ENCODE measurements at regions not wholly inside any gene's neighbourhood (a gene's known extent, or its start where the extent isn't known, plus 50 kb on each side); places are given as distances from the start of the nearest gene placed in this dataset.
"Not testable (repeated sequence)": the region's sequence is repeated elsewhere in the genome, so short reads cannot be mapped to it uniquely, and the experiment has no call there.

GRCh38 chr3:15903164-15903563 is 105.4 kb upstream of the ANKRD28 start:
- DNase-seq (ENCODE audit: low read depth, low spot score) = no peak

- DNase-seq (ENCODE audit: low read depth, low spot score) = no peak
Measured at GRCh38 chr3:15903759-15904720, 106.3 kb upstream of the ANKRD28 start.

- no peak for DNase-seq (ENCODE audit: low read depth, low spot score)
Measured at GRCh38 chr3:15905041-15905440, 107.3 kb upstream of the ANKRD28 start.

GRCh38 chr3:15907403-15907802 is 109.6 kb upstream of the ANKRD28 start:
- DNase-seq (ENCODE audit: low read depth, low spot score) = not testable (repeated sequence)

- no peak for DNase-seq (ENCODE audit: low read depth, low spot score)
Measured at GRCh38 chr3:15918988-15919387, 121.2 kb upstream of the ANKRD28 start.

- no peak for DNase-seq (ENCODE audit: low read depth, low spot score)
Measured at GRCh38 chr3:15919971-15920370, 122.2 kb upstream of the ANKRD28 start.

GRCh38 chr3:15923640-15924405 is 126.0 kb upstream of the ANKRD28 start:
- no peak for DNase-seq (ENCODE audit: low read depth, low spot score)

GRCh38 chr3:15924914-15925313 is 127.1 kb upstream of the ANKRD28 start:
- no peak for DNase-seq (ENCODE audit: low read depth, low spot score)

- no peak for DNase-seq (ENCODE audit: low read depth, low spot score)
Measured at GRCh38 chr3:15926871-15927270, 129.1 kb upstream of the ANKRD28 start.

GRCh38 chr3:15927969-15928368 is 130.2 kb upstream of the ANKRD28 start:
- DNase-seq (ENCODE audit: low read depth, low spot score) = no peak

- DNase-seq (ENCODE audit: low read depth, low spot score) = no peak
Measured at GRCh38 chr3:15929944-15930571, 132.3 kb upstream of the ANKRD28 start.

GRCh38 chr3:15932348-15933300 is 134.8 kb upstream of the ANKRD28 start:
- no peak for DNase-seq (ENCODE audit: low read depth, low spot score)

- no peak for DNase-seq (ENCODE audit: low read depth, low spot score)
Measured at GRCh38 chr3:15933439-15934139, 135.8 kb upstream of the ANKRD28 start.

- no peak for DNase-seq (ENCODE audit: low read depth, low spot score)
Measured at GRCh38 chr3:15934389-15935195, 136.8 kb upstream of the ANKRD28 start.

GRCh38 chr3:15936312-15936711 is 138.5 kb upstream of the ANKRD28 start:
- DNase-seq (ENCODE audit: low read depth, low spot score) = no peak

- DNase-seq (ENCODE audit: low read depth, low spot score) = no peak
Measured at GRCh38 chr3:15940641-15941040, 142.9 kb upstream of the ANKRD28 start.

- not testable (repeated sequence) for DNase-seq (ENCODE audit: low read depth, low spot score)
Measured at GRCh38 chr3:15941457-15941856, 143.7 kb upstream of the ANKRD28 start.

GRCh38 chr3:15941958-15942357 is 144.2 kb upstream of the ANKRD28 start:
- no peak for DNase-seq (ENCODE audit: low read depth, low spot score)

GRCh38 chr3:15942462-15942861 is 144.7 kb upstream of the ANKRD28 start:
- no peak for DNase-seq (ENCODE audit: low read depth, low spot score)

- no peak for DNase-seq (ENCODE audit: low read depth, low spot score)
Measured at GRCh38 chr3:15942936-15943335, 145.2 kb upstream of the ANKRD28 start.
